ENCODE measurements at regions not wholly inside any gene's neighbourhood (a gene's known extent, or its start where the extent isn't known, plus 50 kb on each side); places are given as distances from the start of the nearest gene placed in this dataset.

- no peak for DNase-seq
Measured at GRCh38 chr4:180706766-180707165, 1536.4 kb upstream of the TENM3 start.

DNA sequence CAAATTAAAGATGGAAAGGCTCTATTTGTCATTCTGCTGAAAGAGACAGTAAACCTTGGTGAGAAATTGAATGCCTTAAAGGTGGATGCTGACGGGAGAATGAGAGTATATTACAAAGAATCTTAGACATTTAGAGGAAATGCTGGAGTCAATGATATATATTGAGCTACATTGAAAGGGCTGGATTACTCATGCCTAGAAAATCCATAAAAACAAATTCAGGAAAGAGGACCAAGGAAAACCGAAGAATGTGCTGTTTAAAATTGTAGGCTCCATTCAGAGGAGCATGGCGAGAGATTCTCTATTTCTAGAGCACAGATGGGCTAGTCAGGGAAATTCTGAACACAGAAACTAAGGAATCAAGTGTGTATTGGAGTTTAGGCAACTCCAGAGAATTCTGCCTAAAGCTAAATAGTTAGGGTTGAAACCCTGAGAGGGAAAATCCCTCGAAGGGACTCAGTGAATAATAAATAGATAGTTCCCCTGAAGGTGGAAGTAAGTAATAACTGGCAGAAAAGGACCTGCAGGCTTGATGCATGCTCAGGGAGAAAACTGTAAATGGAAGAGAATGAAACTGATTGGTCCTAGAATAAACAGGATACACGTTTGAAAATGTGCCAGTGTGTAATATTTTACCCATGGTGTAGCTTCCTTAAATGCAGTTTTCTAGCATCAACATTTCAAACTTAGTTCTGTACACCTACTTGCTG, 1532.4 kb upstream of the TENM3 start:
- no peak for DNase-seq

DNA sequence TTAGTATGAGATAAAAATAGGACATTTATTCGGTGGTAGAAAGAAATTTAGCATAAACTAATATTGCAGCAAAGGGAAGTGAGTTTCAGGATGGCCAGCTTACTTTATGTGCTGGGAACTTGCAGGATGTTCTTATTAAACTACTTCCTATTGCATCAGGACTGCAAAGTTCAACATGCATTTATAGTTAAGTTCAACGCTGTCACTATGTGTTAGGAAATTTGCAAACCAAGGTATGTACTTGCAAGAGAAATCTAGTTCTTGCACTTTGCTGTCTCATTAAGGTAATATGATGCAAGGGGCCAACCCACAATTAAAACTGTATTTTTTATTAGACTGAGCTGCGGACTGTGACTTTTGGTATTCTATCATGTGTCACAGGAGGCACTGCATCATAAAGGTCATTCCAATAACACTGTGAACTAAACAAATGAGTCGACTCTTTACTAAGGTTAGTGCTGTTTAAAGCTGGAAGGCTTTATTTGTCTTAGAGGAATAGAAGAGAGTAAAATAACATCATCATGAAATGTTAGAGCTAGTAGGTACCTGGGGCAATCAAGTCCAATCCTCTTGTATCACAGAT, 1525.7 kb upstream of the TENM3 start:
- no peak for DNase-seq

GRCh38 chr4:180721356-180721755, 1521.8 kb upstream of the TENM3 start:
- DNase-seq = no peak

DNA sequence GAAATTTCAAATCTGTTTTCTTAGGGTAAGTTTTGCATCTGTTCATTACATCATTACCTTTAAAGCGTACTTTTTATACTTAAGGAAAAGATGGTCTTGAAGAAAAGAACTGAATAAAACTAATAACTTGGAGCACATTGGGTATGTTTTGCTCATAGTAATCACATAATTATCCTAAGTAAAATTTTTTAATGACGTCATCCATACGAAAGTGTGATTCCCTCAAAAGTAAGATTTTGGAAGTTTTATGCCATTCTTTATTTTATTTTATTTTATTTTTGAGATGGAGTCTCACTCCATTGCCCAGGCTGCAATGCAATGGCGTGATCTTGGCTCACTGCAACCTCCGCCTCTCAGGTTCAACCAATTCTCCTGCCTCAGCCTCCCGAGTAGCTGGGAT, 1516.6 kb upstream of the TENM3 start:
- no peak for DNase-seq

DNA sequence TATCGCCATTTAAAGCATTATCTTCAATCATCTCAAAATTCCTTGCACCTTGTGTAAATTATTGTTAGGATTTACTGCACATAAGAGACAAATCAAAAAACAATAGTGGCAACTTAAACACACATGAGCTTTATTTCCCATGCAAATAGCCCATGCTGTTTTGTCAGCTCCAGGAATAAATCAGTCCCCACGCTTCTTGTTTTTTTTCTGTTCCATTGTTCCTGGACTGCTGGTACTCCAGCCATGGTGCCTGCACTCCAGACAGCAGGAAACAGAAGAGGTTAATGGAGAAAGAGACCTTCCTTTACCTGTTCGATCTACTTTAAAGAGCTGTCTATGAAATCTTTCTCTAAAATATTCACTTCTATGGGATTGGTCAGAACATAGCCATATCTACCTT, 1515.7 kb upstream of the TENM3 start:
- no peak for DNase-seq

GRCh38 chr4:180734753-180735432, 1508.3 kb upstream of the TENM3 start:
- no peak for DNase-seq

DNA sequence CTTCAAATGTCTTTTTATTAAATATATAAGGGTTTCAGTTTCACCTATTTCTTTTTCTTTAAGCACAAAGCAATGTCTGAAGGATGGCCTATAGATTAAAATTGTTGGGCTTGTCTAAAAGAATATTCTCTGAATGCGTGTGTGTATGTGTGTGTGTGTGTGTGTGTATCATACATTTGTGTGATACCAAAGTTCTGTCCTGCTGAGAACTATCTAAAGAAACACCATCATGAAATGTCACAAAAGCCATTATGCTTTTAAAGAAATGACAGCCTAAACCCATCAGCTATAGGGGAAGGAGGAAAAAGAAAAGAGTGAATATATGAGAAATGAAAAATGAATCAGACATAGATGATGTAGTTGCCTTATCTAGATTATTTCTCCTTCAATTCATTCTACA, 1501.5 kb upstream of the TENM3 start:
- DNase-seq = no peak

DNA sequence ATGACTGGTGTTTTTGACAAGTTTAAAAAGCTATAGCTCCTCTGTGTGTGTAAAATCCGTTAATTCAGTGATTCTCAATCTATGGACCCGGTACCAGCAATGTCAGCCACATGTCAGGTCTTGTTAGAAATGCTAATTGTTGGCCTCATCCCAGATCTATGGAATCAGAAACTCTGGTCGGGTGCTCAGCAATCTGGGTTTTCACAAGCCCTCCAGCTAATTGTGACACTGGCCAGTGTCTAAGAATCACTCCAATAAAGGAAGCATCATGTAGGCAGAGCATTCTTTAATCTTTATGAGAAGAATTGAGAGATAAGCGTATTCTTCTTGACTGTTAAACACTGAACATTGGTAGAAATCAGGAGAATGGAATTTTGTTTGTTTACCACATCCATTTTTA, 1498.2 kb upstream of the TENM3 start:
- no peak for DNase-seq

DNA sequence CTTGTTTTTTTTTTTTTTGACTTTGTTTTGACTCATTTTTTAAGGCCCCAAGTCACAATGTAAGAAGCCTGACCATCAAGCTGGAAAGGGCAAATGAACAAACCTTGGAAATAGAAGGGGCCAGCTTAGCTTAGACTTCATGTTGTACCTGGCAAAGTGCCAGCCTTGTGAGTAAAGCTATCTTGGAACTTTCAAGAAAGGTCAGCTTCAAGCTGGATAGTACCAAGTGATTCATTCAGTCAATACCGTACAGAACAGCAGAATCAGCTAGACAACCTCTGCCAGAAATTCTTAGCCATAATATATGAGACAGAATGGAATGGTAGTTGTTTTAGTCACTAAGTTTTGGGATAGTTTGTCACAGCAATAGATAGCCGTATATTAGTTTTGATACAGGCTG, 1492.2 kb upstream of the TENM3 start:
- no peak for DNase-seq

DNA sequence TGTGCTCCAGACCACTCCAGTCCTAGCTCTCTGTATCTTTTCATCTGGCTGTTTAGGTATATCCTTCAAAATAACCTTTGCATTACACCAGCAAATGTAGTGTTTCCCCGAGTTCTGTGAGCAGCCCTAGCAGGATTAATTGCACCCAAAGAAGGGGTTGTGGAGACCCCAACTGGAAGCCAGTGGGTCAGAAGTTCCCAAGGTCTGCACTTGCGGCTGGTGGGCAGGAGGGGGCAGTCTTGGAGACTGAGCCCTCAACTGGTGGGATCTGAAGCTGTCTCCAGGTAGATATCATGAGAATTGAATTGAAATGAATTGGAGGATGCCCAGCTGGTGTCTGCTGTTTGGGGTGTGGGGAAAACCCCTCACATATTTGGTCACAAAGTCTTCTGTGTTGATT, 1485.3 kb upstream of the TENM3 start:
- DNase-seq = no peak

GRCh38 chr4:180766045-180766444, 1477.2 kb upstream of the TENM3 start:
- no peak for DNase-seq

GRCh38 chr4:180766944-180767729, 1476.1 kb upstream of the TENM3 start:
- no peak for DNase-seq

DNA sequence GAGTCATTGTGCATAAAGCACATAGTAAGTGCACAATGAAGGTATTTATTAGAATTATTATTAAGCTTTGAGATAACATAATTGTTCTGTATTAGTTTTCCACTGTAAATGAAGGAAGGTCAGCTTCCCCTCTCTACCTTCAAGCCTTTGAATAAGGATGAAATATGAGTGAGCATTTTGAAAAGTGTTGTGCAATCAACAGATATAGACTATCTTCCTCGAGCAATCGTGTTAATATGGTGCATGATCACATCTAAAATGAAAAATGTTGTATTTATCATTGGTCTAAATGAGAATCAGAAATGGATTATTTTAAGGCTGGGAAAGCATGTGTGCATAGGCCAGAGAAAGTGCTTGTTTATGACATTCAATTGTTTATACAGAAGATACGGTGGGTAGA, 1474.6 kb upstream of the TENM3 start:
- DNase-seq = no peak

DNA sequence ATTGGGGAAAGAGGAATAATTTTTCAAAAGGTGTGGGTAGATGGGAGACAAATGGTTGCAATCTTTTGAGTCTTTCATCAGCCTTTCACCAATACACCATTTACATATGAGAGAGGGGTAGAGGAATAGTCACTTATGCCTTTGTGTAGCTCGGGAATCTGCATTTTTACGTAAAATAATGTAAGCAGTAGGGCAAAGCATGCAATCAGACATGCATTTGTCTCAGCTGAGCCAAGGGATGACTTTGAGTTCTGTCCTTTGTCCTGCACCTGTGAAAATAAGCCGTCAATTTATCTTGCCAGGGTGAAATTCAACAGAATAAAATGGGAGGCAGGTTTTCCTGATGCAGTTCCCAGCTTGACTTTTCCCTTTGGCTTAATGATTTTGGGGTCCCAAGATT, 1473.4 kb upstream of the TENM3 start:
- no peak for DNase-seq

- DNase-seq = no peak
Measured at GRCh38 chr4:180770265-180770664, 1472.9 kb upstream of the TENM3 start.

DNA sequence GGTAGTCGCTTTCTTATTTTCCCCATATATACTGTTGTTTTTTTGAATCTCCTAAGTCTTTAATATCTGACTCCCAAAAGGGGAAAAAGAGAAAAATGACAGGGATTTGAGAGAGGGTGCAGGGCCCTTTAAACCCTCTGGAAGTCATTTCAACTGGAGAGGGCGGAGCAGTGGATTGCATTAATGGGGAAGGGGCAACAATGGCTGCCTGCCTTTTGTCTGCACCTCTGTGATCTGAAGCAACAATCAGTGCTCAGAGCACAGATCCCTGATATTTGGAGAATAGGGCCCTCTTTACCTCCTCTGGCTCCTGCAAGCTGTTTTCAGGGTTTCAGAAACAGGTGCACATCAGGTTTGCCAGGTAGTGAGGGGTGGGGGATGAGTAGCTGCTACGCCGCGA, 1458.3 kb upstream of the TENM3 start:
- DNase-seq = no peak

GRCh38 chr4:180788729-180789128, 1454.5 kb upstream of the TENM3 start:
- DNase-seq = no peak

- no peak for DNase-seq
Measured at GRCh38 chr4:180789929-180790328, 1453.3 kb upstream of the TENM3 start.

DNA sequence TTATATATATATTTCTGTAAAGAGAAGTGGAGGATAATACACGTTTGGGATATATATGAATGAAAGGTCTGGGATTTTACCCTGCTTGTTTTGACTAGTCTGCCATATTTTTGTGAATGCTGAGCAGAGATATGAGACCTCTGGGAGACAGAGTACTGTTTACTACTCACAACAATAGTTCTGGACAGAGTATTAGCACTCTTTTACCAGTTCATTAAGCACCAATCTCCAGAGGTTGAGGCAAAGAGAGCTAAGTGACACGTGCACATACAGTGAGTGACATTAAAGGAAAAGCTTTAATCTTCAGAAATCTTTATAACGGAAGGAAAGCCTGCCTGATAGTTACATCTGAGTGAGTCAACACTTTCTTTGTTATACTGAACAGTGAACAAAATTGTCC, 1452.7 kb upstream of the TENM3 start:
- DNase-seq = no peak

- DNase-seq = no peak
Measured at GRCh38 chr4:180792541-180792940, 1450.7 kb upstream of the TENM3 start.

- DNase-seq = no peak
Measured at GRCh38 chr4:180794333-180794732, 1448.9 kb upstream of the TENM3 start.

- no peak for DNase-seq
Measured at GRCh38 chr4:180798036-180798577, 1445.1 kb upstream of the TENM3 start.

Data from activated CD4-positive, alpha-beta T cell treated with anti-CD3 and anti-CD28 coated beads, Interleukin-2, amount 50 U/mL, for 48 hours (primary cell).